ENCODE measurements at regions not wholly inside any gene's neighbourhood (a gene's known extent, or its start where the extent isn't known, plus 50 kb on each side); places are given as distances from the start of the nearest gene placed in this dataset.

DNA sequence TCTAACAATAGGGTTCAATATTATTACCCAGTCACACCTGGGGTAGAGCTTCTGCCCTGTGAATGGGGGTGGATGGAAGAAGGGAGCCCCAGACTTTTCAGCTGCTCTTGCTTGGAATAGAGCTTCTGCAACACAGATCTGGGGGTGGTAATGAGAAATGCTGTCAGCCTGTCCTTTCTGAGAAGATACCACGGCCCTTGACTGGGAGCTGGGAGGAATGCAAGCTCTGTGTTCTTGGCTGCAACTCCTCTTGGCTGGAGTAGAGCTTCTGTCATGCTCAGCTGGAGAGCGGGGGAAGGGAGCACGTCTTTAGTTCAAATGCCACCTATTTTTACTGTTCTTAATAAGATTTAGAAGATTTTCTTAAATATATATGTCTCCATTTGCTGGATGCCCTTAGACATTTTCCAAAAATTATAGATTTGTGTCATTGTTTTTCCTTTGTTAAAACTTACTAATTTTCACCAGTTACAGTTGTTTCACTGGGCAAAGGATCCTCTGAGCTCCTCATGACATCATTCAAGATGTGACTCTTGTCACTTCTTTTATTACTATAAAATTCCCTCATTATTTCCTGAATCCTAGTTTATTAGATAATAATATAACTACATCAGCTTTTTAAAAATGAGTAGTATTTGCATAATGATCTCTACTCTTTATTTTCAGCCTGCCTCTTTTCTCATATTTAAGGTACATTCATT is 180.0 kb upstream of the TGFBR2 start:
- peak in 1 of 3 donors; percentile 40 for DNase-seq
- intact Hi-C loops (cut with DNase I), result no loop called here
- H3K4me1 ChIP-seq, result no peaks in the 10 kb centered on the region

GRCh38 chr3:30428251-30428650 is 178.2 kb upstream of the TGFBR2 start:
- H3K27ac ChIP-seq, result no peak overlapping the region
- H3K36me3 ChIP-seq, result no peaks in the 10 kb centered on the region
- no peaks in the 10 kb centered on the region for H3K27me3 ChIP-seq
- no peak for TF ChIP-seq CTCF (IDR thresholded peaks at IDR 0.05)
- no peak for TF ChIP-seq POLR2A (IDR thresholded peaks at IDR 0.05)
- no peak for ATAC-seq
- no peak for DNase-seq
- intact Hi-C loops (cut with DNase I), result no loop called here
- H3K4me1 ChIP-seq, result no peaks in the 10 kb centered on the region
- no peaks in the 10 kb centered on the region for H3K9me3 ChIP-seq
- H3K4me3 ChIP-seq, result no peak overlapping the region

More for the DNA sequence above, 180.0 kb upstream of the TGFBR2 start:
- H3K27me3 ChIP-seq, result no peaks in the 10 kb centered on the region
- H3K9me3 ChIP-seq, result no peaks in the 10 kb centered on the region
- ATAC-seq, result peak; percentile 40 to 60 (median 57)
- 21% methylated on average over 2 of the region's 3 CpGs for WGBS (ENCODE audit: insufficient coverage, low coverage, low lambda C conversion rate, missing lambda C conversion rate)
- H3K36me3 ChIP-seq, result no peaks in the 10 kb centered on the region
- TF ChIP-seq POLR2A (IDR thresholded peaks at IDR 0.05) (no peak), CTCF (IDR thresholded peaks at IDR 0.05) (no peak)
- no peak overlapping the region for H3K4me3 ChIP-seq
- H3K27ac ChIP-seq, result no peak overlapping the region

DNA sequence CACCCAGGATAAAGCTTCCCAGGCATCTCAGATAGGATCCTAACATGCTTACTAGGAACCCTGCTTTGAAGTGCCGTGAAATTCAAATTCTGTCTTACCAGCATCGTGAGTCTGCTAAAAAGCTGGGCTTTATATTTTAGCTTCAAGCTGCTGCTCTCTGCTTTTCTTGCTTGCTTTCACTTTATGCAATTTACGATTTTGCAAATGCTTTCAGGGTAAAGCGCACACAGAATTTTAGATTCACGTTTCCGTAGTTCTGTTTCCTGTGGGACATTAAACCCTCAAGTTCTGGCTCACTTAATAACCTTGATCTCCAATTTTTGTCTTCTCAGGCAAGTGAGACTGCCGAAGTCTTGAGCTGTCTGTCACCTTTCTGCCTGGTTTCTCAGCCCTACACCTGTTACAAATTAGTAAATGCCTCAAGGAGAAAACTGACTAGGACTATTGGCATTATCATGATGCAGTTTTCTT is 170.5 kb upstream of the TGFBR2 start:
- intact Hi-C loops (cut with DNase I), result no loop called here
- no peak for DNase-seq
- no peaks in the 10 kb centered on the region for H3K27me3 ChIP-seq
- no peak overlapping the region for H3K4me3 ChIP-seq
- H3K27ac ChIP-seq, result no peak overlapping the region
- no peaks in the 10 kb centered on the region for H3K36me3 ChIP-seq
- no peaks in the 10 kb centered on the region for H3K9me3 ChIP-seq
- 65% methylated on average over 7 of the region's 7 CpGs for WGBS (ENCODE audit: insufficient coverage, low coverage, low lambda C conversion rate, missing lambda C conversion rate)
- ATAC-seq, result no peak
- no peaks in the 10 kb centered on the region for H3K4me1 ChIP-seq
- TF ChIP-seq CTCF (IDR thresholded peaks at IDR 0.05) (no peak), POLR2A (IDR thresholded peaks at IDR 0.05) (no peak)

DNA sequence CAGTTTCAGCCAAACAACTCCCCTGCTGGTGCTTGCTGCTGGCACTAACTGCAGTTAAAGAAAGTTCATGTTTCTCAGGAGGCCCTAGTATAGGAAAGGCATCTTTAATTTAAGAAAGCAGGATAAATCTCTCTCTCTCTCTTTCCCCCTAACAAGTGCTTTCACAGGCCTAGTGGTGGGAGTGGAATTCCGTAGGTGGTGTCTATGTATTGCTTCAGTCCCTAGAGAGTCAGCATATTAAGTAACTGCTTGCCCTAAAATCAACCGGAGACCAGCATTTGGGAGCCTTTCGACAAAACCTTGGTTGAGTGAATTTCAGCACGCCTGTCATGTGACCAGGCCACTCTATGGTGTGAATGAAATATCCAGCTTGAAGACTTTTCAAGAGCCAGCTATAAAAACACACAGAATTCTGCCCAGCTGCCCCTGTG is 169.2 kb upstream of the TGFBR2 start:
- H3K4me1 ChIP-seq, result no peaks in the 10 kb centered on the region
- 30% methylated on average over 3 of the region's 4 CpGs for WGBS (ENCODE audit: insufficient coverage, low coverage, low lambda C conversion rate, missing lambda C conversion rate)
- peak in 2 of 4 donors; percentile 13 to 23 for ATAC-seq
- H3K27me3 ChIP-seq, result no peaks in the 10 kb centered on the region
- TF ChIP-seq POLR2A (IDR thresholded peaks at IDR 0.05) (no peak), CTCF (IDR thresholded peaks at IDR 0.05) (no peak)
- H3K4me3 ChIP-seq, result no peak overlapping the region
- intact Hi-C loops (cut with DNase I), result no loop called here
- no peaks in the 10 kb centered on the region for H3K36me3 ChIP-seq
- no peaks in the 10 kb centered on the region for H3K9me3 ChIP-seq
- H3K27ac ChIP-seq, result no peak overlapping the region
- no peak for DNase-seq
